GM18861 (cell line): ENCODE measurements at regions not wholly inside any gene's neighbourhood (a gene's known extent, or its start where the extent isn't known, plus 50 kb on each side); places are given as distances from the start of the nearest gene placed in this dataset.

Experiments used
- ATAC-seq: cut with Tn5 transposase; IDR thresholded peaks from one replicate; pipeline ENCODE4 v1.9.1; 2021; ENCODE audit not compliant: unreplicated experiment

DNA sequence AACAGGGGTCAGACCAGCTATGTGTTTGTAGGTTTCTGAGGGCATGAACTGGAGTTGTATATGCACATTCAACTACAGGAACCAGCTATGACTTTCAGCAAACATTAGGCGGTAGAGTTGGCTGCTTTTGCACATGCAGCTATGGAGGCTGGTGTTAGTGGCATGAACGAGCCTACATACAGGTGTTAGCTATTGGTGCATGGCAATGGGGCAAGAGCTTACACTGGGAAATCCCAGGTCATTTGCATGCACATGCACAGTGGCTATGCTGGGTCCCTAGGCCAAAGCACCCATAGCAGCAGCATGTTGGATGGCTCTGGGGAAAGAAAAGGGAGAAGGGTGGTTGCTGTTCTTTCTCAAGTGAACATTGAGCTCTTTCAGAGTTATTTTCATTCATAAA, 1018.5 kb upstream of the PHF14 start:
- ATAC-seq = no peak

DNA sequence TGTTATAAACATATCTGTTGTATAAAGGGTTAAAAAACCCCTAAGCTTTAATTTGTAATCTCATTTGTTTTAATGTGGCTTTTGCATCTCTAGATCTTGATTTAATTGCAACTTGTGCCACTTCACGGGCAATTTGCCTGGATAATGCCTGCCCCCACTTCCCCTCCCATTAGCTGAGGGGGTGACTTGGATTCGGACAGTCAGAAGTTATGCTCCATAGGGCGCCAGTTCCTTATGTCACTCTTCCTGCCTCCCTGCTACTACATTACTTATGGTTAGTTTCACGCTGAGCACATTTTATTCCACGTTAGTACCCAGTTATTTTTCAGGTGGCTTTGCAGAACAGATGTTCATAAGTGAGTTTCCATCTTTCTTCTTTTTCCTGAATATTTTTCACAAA, 1015.2 kb upstream of the PHF14 start:
- no peak for ATAC-seq

DNA sequence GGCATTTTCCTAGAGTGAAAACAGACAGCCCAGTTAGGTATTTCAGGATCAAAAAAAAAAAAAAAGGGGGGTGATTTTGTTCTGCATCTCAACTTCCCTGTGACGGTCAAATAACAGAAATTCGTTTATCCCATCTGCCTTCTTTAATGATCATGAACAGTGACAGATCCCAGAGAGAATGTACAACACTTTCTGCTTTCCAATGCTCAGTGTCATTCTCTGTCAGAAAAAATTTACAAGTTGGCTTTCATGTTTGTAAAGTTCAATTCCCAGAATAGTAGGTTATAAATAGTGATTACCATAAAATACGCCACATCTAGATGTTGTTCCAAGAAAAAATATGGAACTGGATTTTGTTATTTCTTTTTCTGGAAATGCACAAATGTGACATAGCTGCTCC, 1013.2 kb upstream of the PHF14 start:
- ATAC-seq = no peak

DNA sequence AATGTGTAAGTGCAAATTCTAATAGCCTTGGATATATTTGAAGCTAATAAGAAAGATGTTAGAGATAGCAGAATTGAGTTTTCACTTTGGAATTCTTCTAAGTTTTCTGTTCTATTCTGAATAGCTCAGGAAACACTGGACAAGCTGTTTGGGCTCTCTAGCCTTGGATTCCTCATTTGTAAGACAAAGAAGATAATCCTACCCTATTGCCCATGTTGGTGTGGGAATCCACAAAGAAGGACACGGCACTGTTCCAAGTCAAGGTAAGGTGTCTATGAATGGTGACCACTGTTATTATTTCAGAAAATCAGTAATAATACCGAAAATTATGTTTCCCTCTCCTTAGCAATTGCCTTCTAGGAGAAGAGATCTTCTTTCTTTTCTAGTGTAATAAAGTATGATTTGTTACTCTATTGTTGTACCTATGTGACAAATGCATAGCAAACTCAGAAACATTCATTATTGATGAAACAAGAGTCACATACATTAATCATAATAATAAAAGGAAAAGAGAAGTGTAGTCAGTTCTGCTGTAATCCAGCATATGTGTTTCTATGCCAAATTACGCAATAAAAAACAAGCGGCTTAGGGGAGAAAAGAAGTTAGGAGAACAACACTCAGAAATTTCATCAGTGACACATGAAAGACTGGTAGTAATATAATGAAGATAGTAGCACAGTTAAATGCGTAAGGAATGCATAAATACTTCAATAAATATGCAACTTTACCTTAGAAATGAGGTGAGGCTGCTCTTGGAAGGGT, 1012.3 kb upstream of the PHF14 start:
- no peak for ATAC-seq

DNA sequence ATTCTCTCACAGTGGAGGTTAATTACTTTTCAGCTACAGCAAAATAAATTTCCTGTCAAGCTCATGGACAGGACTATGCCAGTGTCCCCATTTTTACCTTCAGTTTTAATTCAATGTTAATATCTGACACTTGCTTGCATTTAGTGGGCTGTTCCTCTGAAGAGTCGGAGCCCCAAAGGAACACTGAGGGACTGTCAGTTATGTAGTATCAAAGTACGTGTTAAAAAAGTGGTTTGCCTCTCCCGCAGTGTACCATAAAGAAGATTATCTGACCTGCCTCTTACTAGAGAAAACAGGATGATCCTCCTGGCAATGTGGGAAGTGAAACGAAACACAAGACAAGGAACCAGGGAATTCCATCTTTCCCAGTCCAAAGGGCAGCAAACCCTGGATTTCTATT, 1010.9 kb upstream of the PHF14 start:
- ATAC-seq = no peak

DNA sequence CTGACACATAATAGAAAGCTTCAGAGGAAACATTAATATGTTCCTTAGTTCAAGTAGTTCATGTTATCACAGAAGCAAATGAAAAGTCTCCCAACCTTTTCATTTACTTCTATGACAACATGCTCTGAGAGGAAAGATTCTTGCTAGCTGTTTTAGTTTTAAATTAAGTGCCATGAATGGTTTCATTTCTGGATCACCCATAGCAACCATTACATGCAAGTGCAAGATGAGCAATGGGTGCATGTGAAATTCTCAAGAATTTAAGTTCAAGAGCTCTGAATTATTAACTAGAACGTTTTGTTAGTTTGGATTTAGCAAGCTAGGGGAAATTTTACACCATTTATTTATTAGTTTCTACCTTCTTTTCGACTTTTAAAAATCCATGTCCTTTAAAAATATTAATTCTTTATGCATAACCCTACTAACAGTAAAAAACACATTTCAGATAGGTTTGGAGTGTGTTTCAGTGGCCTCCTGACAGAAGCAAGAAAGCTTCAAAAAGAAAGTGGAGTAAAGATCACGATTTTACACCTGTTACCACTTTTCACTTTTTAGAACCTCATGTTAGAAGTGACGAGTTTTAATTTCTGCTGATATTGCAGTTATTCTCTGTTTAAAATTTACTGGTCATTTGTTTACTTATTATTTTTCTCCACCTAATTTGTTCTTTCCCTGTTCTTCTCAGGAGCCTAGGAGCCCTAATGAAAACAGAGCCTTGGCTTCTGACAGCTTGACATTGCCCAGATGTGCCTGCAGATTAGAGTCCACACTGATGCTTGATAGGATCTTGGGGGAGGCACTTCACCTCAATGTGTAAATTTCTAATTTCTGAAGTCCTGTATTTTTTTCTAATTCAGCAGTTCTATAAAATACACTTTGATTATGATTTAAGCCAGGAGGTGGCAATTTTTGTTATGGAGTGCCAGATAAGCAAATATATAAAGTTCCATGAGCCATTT, 995.3 kb upstream of the PHF14 start:
- ATAC-seq = no peak

DNA sequence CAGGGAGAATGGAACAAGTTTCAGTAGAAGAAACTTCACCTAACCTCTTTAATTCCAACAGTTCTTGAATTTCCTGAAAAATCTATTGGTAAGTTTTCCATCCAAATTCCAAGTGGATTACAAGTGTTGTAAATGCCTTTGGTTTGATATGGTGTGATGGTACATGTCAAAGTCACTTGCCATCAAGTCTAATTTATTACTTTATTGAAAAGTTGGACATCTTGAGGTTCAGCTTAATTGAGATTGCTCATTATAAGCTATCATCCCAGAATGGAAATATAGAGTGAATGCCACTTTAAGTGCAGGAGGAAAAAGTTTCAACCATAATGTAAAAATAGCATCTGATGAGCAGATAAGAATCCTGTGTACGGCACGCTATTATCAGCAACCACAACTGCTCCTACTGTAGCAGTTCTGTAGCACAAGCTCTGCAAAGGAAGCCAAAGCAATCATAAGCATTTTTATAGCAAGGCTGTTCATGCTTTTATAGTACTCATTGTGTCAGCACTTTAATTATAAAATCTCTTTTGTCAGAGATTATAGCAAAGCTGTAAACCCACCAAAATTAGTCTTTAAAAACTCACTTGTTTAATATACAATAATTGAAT, 991.8 kb upstream of the PHF14 start:
- ATAC-seq = no peak

DNA sequence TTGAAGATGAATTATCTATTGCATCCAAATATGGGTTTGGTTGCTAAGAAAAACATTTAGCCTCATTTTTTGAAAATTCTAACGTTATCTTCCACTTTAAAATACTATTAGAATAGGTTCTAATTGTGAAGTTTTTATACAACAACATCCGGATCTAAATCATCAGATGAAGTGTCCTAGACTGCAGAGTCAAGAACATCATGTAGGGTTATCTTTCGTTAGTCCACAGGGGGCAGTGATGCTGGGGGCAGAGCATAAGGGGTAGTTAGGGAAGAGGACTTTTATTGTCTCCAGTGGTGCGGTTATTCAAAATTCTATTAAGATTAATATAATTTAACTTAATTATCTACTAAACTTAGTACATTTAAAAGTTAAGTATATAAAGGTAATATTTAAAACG, 990.6 kb upstream of the PHF14 start:
- no peak for ATAC-seq

DNA sequence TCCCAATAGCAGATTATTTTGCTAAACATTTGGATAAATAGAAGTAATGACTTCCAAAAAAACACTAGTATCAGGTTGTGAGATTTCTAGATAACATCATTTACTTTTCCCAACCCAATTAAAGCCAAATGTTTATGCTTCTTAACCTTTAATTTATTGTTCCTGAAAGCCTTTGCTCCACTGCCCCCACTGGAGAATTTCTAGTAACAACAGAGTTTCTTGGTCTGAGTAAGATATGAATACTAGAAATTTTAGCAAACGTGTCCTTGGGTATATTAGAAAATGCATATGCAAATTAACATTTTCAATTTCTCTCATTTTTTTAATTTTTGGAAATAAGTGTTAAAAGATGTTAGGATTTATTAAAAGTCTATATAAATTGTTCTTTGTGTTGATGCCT, 958.0 kb upstream of the PHF14 start:
- no peak for ATAC-seq

DNA sequence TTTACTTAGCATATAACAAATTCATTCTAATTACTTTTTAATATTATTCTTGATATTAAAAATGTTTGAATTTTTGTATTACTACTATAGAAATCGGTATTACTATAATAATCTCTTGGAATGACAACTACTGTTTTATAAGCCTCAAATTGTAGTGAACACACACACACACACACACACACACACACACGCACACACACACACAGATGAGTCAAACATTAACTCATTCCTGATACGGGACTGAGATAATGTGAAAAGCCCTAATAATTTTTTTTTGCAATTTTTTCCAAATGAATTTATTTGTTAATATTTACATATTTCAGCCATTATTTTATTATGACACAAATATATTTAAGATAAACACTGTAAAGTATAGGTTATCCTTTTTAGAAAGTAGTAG, 951.2 kb upstream of the PHF14 start:
- ATAC-seq = no peak

DNA sequence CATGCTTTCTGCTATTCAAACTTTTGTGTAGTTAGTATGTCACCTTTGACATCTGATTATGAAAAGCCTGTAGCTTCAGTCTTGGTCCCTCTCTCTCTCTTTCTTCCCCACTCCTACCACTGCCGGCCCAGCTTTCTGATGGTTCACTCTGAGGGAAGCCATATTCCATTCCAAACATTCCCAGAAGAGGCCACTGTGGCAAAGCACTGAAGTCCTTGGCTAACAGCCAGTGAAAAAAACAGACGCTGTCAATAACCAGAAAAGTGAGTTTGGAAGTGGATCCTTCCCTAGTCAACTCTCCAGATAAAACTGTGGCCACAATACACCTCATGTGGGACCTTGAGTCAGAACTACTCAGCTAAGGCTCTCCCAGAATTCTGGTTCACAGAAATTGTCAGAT, 950.7 kb upstream of the PHF14 start:
- no peak for ATAC-seq

DNA sequence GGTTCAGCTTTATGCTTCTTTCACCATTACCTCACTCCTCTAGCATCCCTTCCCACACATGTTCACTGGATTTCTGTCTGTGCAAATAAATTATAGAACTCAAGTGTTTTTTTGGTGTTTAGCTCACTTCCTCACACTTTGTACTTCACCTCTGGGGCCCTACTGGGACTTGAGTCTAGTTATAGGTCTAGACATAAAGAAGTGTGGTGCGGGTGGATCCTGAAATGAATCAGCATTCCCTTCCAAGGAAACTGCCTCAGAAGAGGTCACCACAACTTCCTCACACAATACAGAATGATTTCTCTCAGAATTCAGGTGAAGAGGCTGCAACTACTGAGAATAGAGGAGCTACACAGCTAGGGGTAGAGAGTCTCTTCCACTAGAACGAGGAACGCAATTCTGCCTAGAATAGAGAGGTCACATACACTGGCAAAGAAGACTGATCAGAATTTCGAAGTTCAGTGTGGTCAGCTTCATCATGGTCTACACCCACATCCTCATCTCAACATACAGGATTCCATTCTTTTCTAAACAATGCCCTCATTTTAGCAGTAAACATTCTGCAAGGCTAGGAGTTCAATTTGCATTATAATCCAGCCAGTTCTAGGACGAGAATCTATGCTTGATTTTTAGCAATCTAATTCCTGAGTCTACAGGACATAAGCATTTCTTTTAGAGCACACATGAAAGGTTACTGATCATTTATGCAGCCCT, 938.7 kb upstream of the PHF14 start:
- no peak for ATAC-seq

DNA sequence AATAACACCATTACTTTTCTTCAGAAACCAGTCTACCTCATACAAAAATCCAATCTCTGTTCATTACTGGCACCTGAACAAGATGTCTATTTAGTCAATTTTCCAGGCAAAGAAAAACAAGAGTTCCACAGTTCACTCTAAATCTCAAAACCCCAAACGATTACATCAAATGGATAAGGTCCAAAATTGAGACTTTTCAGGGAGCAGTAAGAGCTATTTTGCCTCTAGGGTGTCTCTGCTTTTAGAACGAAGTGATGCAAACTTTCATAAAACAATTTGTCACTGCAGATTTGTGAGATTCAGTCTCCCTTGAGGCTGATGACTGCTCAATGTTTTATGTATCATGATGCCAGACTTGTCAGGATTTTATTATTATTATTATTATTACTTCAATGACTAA, 937.0 kb upstream of the PHF14 start:
- ATAC-seq = no peak

DNA sequence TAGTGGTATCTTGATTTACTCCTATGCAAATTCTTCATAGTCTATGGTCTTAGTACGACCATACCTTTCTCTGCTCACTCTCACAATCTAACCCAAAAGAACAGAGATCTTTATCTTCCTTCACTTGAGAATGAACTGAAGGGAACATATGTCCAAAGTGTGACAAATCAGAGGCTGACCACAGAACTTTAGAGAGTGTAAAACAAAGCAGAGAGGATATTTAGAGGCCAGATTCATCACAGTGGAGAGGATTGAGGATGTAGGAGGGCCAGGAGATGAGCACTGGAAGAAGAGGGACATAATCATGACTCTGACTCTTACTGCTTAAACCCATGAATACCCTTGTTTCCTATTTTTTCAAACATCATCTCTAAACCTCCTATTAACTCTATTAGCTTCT, 935.3 kb upstream of the PHF14 start:
- no peak for ATAC-seq

DNA sequence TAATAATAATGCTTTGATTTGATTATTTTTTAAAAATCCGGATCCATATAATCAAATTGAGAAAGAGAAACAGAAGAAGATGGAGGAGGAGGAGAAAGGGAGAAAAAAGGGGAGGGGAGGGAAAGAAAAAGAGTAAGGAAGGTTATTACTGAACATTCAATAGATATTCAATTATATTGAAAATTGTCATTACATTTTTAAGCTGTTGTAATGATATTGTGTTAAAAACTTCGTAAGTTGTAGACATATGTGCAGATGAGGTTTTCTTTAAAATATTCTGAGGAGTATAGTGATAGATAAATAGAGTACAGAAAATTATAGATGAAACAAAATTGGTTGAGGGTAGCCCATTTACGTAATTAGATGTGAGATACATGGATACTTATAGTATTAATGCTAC, 933.0 kb upstream of the PHF14 start:
- ATAC-seq = no peak

DNA sequence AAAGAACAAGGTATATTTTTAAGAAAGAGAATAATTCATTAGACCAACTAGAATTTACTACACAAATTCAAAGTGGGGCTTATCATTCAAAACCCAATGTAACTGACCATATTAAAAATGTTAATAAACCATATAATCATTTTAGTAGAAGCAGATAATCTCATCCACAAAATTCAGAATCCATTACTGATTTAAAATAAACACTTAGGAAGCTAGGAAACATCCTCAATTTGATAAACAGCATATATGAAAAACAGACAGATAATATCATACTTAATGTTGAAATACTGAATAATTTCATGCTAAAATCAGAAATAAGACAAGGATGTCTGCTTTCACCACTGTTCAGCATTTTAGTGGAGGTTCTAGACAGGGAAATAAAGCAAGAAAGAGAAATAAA, 902.8 kb upstream of the PHF14 start:
- ATAC-seq = no peak

DNA sequence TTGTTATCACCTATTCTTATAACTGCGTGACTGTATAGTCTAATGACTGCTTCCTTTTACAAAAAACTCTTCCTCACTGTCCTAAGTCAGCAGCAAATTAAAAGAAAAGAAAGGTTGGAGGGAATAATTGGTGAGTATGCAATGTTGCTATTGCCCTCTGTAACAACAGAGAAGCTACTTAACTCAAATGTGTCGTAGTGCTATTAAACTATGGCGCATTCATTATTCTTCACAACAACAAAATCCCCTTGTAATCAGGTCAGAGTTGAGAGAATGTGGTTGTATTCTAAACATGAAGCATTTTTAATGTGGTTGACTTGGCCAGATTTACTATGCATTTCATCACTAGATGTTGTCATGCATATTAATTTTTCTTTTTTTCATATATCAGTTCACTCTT, 897.8 kb upstream of the PHF14 start:
- ATAC-seq = no peak

DNA sequence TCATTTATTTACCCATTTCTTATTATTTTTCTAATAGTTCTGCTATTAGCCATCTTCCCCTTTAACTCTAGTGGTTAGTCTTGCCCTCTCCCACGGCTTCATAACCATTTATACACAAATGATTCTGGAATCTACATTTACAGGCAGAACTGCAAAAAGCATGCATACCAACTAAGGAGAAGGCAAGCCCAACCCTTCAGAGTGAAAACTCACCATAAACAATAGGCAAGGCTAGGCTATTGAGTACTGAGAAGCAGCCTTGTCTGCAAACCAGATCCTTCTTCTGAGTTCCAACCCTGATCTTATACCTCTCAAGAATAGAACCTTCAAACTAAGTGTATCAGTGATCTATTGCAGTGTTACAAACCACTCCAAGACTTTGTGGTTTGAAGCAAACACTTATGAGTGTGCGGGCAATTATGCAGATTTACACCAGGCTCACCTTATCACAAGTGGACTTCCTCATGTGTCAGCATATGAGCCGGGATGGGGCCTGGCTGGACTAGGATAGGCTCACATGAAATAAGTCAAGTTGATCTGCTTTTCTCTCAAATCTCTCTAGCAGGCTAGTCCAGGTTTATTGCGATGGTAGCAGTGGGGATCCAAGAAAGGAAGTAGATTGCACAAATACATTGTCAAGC, 896.9 kb upstream of the PHF14 start:
- no peak for ATAC-seq

DNA sequence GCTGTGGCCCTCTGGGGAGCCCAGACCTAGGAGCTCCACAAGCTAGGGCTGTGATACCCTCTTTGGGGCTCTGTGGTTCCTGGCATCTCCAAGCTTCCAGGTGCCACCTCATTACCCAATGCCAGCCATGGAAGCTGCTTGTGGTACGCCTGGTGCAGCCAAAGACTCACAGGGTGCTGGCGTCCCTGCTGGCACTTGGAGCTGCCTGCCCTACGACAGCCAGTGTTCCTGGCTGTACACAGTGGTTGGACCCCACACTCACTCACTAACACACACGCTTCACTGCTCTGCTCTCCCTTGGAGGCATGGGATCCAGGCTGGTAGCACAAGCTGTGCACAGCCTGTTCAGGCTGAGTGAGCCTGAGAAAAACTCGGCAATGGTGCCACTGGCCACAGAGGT, 894.1 kb upstream of the PHF14 start:
- no peak for ATAC-seq

DNA sequence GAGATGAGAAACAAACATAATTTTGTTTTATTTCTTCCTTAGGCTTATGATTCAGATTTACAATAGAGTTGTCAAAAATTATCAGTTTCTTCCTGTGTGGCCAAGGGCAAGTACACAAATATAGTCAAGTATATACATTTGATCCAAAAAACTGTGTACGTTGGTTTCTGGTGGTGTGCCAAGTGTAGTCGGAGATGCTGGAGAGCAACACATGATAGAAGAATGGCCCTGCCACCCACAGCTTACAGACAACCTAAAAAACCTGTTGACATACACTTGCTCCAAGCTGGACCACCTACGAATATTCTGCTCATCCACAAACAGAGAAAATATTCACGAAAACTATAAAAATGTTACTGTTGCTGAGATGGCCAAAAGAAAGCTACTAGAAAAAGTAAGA, 890.8 kb upstream of the PHF14 start:
- no peak for ATAC-seq

DNA sequence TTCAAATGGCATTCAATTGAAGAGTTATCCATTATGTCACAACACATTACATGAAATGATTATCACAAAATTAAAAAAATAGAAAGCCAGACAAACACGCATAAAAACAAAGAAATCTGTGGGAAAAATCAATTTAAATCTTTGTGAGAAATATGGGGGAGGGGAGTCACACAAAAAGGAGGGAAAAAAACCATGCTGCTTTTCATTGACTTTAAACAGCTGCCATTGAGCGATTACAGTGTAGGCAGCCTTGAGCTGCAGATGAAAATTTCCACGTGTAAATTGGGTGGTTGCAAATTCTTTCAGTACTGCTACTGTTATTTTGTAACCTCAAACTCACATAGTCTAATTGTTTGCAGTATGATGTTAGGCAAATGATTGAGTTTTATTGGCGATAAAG, 889.9 kb upstream of the PHF14 start:
- no peak for ATAC-seq
